ENCODE measurements at regions not wholly inside any gene's neighbourhood (a gene's known extent, or its start where the extent isn't known, plus 50 kb on each side); places are given as distances from the start of the nearest gene placed in this dataset.

- H2BK5ac ChIP-seq (ENCODE audit: low read length) = no peak overlapping the region
- no peak overlapping the region for H4K8ac ChIP-seq (ENCODE audit: low read depth, low read length)
- H3K36me3 ChIP-seq (replicated peaks in 1 of 2; ENCODE audit: control insufficient read depth in 2 of 2, insufficient read depth in 2 of 2, low read length in 2 of 2) = no peaks in the 10 kb centered on the region
- DNase-seq (ENCODE audit: low spot score) = no peak
- H3K4ac ChIP-seq (ENCODE audit: low read length) = no peak overlapping the region
- H3K4me2 ChIP-seq (ENCODE audit: insufficient read depth, low read length, poor library complexity, severe bottlenecking) = no peak overlapping the region
- no peaks in the 10 kb centered on the region for H3K27me3 ChIP-seq (ENCODE audit: control insufficient read depth in 3 of 3, insufficient read depth in 3 of 3, low read depth in 1 of 3, low read length in 3 of 3)
- H3K4me3 ChIP-seq (ENCODE audit: low read length in 2 of 2) = no peak overlapping the region
- H4K91ac ChIP-seq (ENCODE audit: low read depth, low read length, poor library complexity) = no peak overlapping the region
- H3K14ac ChIP-seq (ENCODE audit: low read length) = no peak overlapping the region
- no peaks in the 10 kb centered on the region for H3K79me1 ChIP-seq (ENCODE audit: low read depth, low read length)
- no peak overlapping the region for H3K27ac ChIP-seq (replicated peaks; ENCODE audit: low read length)
- no peaks in the 10 kb centered on the region for H3K4me1 ChIP-seq (ENCODE audit: control insufficient read depth in 2 of 2, insufficient read depth in 1 of 2, low read depth in 1 of 2, low read length in 2 of 2)
- H3K18ac ChIP-seq (ENCODE audit: low read length) = no peak overlapping the region
- no CpG with 5 or more reads among the region's 2 CpGs for WGBS, 2 donors (ENCODE audit: extremely low coverage in 2 of 2, insufficient read length in 2 of 2, insufficient replicate concordance in 1 of 2)
- H2BK120ac ChIP-seq (ENCODE audit: low read depth, low read length) = no peak overlapping the region
- H2AK5ac ChIP-seq (ENCODE audit: low read depth, low read length) = no peak overlapping the region
- no peak overlapping the region for H2BK15ac ChIP-seq (ENCODE audit: low read length)
- no peak overlapping the region for H3K23ac ChIP-seq (ENCODE audit: low read depth, low read length, poor library complexity)
- H3K9me3 ChIP-seq (replicated peaks in 1 of 2; ENCODE audit: control insufficient read depth in 2 of 2, insufficient read depth in 1 of 2, low read depth in 1 of 2, low read length in 2 of 2) = no peaks in the 10 kb centered on the region
- no peak overlapping the region for H3K9ac ChIP-seq (ENCODE audit: low read depth, low read length, poor library complexity)
- no peak overlapping the region for H2AFZ ChIP-seq (ENCODE audit: low read length)
- H2BK12ac ChIP-seq (ENCODE audit: low read length) = no peak overlapping the region
Measured at GRCh38 chr18:42568773-42569172, 546.7 kb downstream of the RIT2 start.

GRCh38 chr18:42574871-42575270, 540.6 kb downstream of the RIT2 start:
- Histone ChIP-seq H3K4me2 (ENCODE audit: insufficient read depth, low read length, poor library complexity, severe bottlenecking) (no peak overlapping the region), H2BK120ac (ENCODE audit: low read depth, low read length) (no peak overlapping the region), H2AFZ (ENCODE audit: low read length) (no peak overlapping the region), H3K27ac (replicated peaks; ENCODE audit: low read length) (no peak overlapping the region), H3K4me1 (ENCODE audit: control insufficient read depth in 2 of 2, insufficient read depth in 1 of 2, low read depth in 1 of 2, low read length in 2 of 2) (no peaks in the 10 kb centered on the region), H2BK15ac (ENCODE audit: low read length) (no peak overlapping the region), H3K79me1 (ENCODE audit: low read depth, low read length) (no peaks in the 10 kb centered on the region), H3K14ac (ENCODE audit: low read length) (no peak overlapping the region), H4K91ac (ENCODE audit: low read depth, low read length, poor library complexity) (no peak overlapping the region), H3K4me3 (ENCODE audit: low read length in 2 of 2) (peak overlapping the region in 1 of 2 donors; percentile 60), H2AK5ac (ENCODE audit: low read depth, low read length) (no peak overlapping the region), H4K8ac (ENCODE audit: low read depth, low read length) (no peak overlapping the region), H3K9me3 (replicated peaks in 1 of 2; ENCODE audit: control insufficient read depth in 2 of 2, insufficient read depth in 1 of 2, low read depth in 1 of 2, low read length in 2 of 2) (no peaks in the 10 kb centered on the region), H2BK5ac (ENCODE audit: low read length) (no peak overlapping the region), H3K36me3 (replicated peaks in 1 of 2; ENCODE audit: control insufficient read depth in 2 of 2, insufficient read depth in 2 of 2, low read length in 2 of 2) (no peaks in the 10 kb centered on the region), H3K4ac (ENCODE audit: low read length) (no peak overlapping the region), H3K9ac (ENCODE audit: low read depth, low read length, poor library complexity) (no peak overlapping the region), H3K18ac (ENCODE audit: low read length) (no peak overlapping the region), H3K27me3 (ENCODE audit: control insufficient read depth in 3 of 3, insufficient read depth in 3 of 3, low read depth in 1 of 3, low read length in 3 of 3) (no peaks in the 10 kb centered on the region), H3K23ac (ENCODE audit: low read depth, low read length, poor library complexity) (no peak overlapping the region), H2BK12ac (ENCODE audit: low read length) (no peak overlapping the region)
- no CpG with 5 or more reads among the region's 4 CpGs for WGBS, 2 donors (ENCODE audit: extremely low coverage in 2 of 2, insufficient read length in 2 of 2, insufficient replicate concordance in 1 of 2)
- no peak for DNase-seq (ENCODE audit: low spot score)

- H2BK15ac ChIP-seq (ENCODE audit: low read length) = no peak overlapping the region
- H3K36me3 ChIP-seq (replicated peaks in 1 of 2; ENCODE audit: control insufficient read depth in 2 of 2, insufficient read depth in 2 of 2, low read length in 2 of 2) = no peaks in the 10 kb centered on the region
- no peak overlapping the region for H3K4me3 ChIP-seq (ENCODE audit: low read length in 2 of 2)
- no peak overlapping the region for H2BK120ac ChIP-seq (ENCODE audit: low read depth, low read length)
- H3K9me3 ChIP-seq (replicated peaks in 1 of 2; ENCODE audit: control insufficient read depth in 2 of 2, insufficient read depth in 1 of 2, low read depth in 1 of 2, low read length in 2 of 2) = no peaks in the 10 kb centered on the region
- no peak overlapping the region for H2BK12ac ChIP-seq (ENCODE audit: low read length)
- no peaks in the 10 kb centered on the region for H3K27me3 ChIP-seq (ENCODE audit: control insufficient read depth in 3 of 3, insufficient read depth in 3 of 3, low read depth in 1 of 3, low read length in 3 of 3)
- H4K8ac ChIP-seq (ENCODE audit: low read depth, low read length) = no peak overlapping the region
- H3K9ac ChIP-seq (ENCODE audit: low read depth, low read length, poor library complexity) = no peak overlapping the region
- no peak overlapping the region for H3K18ac ChIP-seq (ENCODE audit: low read length)
- no peak overlapping the region for H2AFZ ChIP-seq (ENCODE audit: low read length)
- no peak overlapping the region for H3K4me2 ChIP-seq (ENCODE audit: insufficient read depth, low read length, poor library complexity, severe bottlenecking)
- no peak overlapping the region for H4K91ac ChIP-seq (ENCODE audit: low read depth, low read length, poor library complexity)
- H3K79me1 ChIP-seq (ENCODE audit: low read depth, low read length) = no peaks in the 10 kb centered on the region
- no peak overlapping the region for H2AK5ac ChIP-seq (ENCODE audit: low read depth, low read length)
- H3K4me1 ChIP-seq (ENCODE audit: control insufficient read depth in 2 of 2, insufficient read depth in 1 of 2, low read depth in 1 of 2, low read length in 2 of 2) = no peaks in the 10 kb centered on the region
- no peak overlapping the region for H3K4ac ChIP-seq (ENCODE audit: low read length)
- no peak overlapping the region for H3K27ac ChIP-seq (replicated peaks; ENCODE audit: low read length)
- H3K14ac ChIP-seq (ENCODE audit: low read length) = no peak overlapping the region
- H2BK5ac ChIP-seq (ENCODE audit: low read length) = no peak overlapping the region
- no peak for DNase-seq (ENCODE audit: low spot score)
- no peak overlapping the region for H3K23ac ChIP-seq (ENCODE audit: low read depth, low read length, poor library complexity)
Measured at GRCh38 chr18:42576124-42576523, 539.4 kb downstream of the RIT2 start.

- Histone ChIP-seq H4K91ac (ENCODE audit: low read depth, low read length, poor library complexity) (no peak overlapping the region), H2BK120ac (ENCODE audit: low read depth, low read length) (no peak overlapping the region), H2AK5ac (ENCODE audit: low read depth, low read length) (no peak overlapping the region), H2BK5ac (ENCODE audit: low read length) (no peak overlapping the region), H3K27ac (replicated peaks; ENCODE audit: low read length) (no peak overlapping the region), H2BK12ac (ENCODE audit: low read length) (no peak overlapping the region), H3K23ac (ENCODE audit: low read depth, low read length, poor library complexity) (no peak overlapping the region), H3K4me2 (ENCODE audit: insufficient read depth, low read length, poor library complexity, severe bottlenecking) (no peak overlapping the region), H3K79me1 (ENCODE audit: low read depth, low read length) (no peaks in the 10 kb centered on the region), H3K4me3 (ENCODE audit: low read length in 2 of 2) (no peak overlapping the region), H3K27me3 (ENCODE audit: control insufficient read depth in 3 of 3, insufficient read depth in 3 of 3, low read depth in 1 of 3, low read length in 3 of 3) (no peaks in the 10 kb centered on the region), H3K9me3 (replicated peaks in 1 of 2; ENCODE audit: control insufficient read depth in 2 of 2, insufficient read depth in 1 of 2, low read depth in 1 of 2, low read length in 2 of 2) (no peaks in the 10 kb centered on the region), H2BK15ac (ENCODE audit: low read length) (no peak overlapping the region), H3K14ac (ENCODE audit: low read length) (no peak overlapping the region), H4K8ac (ENCODE audit: low read depth, low read length) (no peak overlapping the region), H3K4ac (ENCODE audit: low read length) (no peak overlapping the region), H2AFZ (ENCODE audit: low read length) (no peak overlapping the region), H3K36me3 (replicated peaks in 1 of 2; ENCODE audit: control insufficient read depth in 2 of 2, insufficient read depth in 2 of 2, low read length in 2 of 2) (no peaks in the 10 kb centered on the region), H3K18ac (ENCODE audit: low read length) (no peak overlapping the region), H3K9ac (ENCODE audit: low read depth, low read length, poor library complexity) (no peak overlapping the region), H3K4me1 (ENCODE audit: control insufficient read depth in 2 of 2, insufficient read depth in 1 of 2, low read depth in 1 of 2, low read length in 2 of 2) (no peaks in the 10 kb centered on the region)
- DNase-seq (ENCODE audit: low spot score) = no peak
Measured at GRCh38 chr18:42578792-42579191, 536.7 kb downstream of the RIT2 start.

Data from neuronal stem cell (in vitro differentiated cells).